GM12874 (cell line): ENCODE measurements at regions not wholly inside any gene's neighbourhood (a gene's known extent, or its start where the extent isn't known, plus 50 kb on each side); places are given as distances from the start of the nearest gene placed in this dataset.

ENCODE experiments used
- TF ChIP-seq, protein P1 (sequence below): IDR thresholded peaks from 2 replicates; pipeline ENCODE4 v1.5.1; 2011; ENCODE audit warnings: low read depth, mild to moderate bottlenecking, control low read depth, low read length, moderate library complexity; ENCODE audit not compliant: insufficient read depth

DNA sequence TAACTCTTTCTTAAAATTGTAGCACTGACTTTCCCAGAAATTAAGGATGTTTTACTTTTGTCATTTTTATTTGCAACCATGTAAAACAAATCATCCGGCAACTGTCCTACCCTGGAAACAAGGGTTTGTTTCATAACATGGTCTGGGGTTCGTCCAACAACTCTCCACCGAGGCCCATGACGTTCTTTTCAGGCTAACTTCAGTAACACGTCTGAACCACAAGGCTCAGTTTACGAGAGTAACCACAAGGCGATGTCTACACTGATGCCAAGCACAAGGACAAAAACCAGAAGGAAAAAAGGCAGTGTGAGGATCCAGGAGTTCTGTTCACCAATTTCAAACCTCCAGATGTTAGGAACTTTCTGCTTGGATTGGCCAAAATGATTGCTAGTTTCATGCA is 546.1 kb downstream of the NTRK3 start:
- TF ChIP-seq, protein P1, sequence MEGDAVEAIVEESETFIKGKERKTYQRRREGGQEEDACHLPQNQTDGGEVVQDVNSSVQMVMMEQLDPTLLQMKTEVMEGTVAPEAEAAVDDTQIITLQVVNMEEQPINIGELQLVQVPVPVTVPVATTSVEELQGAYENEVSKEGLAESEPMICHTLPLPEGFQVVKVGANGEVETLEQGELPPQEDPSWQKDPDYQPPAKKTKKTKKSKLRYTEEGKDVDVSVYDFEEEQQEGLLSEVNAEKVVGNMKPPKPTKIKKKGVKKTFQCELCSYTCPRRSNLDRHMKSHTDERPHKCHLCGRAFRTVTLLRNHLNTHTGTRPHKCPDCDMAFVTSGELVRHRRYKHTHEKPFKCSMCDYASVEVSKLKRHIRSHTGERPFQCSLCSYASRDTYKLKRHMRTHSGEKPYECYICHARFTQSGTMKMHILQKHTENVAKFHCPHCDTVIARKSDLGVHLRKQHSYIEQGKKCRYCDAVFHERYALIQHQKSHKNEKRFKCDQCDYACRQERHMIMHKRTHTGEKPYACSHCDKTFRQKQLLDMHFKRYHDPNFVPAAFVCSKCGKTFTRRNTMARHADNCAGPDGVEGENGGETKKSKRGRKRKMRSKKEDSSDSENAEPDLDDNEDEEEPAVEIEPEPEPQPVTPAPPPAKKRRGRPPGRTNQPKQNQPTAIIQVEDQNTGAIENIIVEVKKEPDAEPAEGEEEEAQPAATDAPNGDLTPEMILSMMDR = no peak

DNA sequence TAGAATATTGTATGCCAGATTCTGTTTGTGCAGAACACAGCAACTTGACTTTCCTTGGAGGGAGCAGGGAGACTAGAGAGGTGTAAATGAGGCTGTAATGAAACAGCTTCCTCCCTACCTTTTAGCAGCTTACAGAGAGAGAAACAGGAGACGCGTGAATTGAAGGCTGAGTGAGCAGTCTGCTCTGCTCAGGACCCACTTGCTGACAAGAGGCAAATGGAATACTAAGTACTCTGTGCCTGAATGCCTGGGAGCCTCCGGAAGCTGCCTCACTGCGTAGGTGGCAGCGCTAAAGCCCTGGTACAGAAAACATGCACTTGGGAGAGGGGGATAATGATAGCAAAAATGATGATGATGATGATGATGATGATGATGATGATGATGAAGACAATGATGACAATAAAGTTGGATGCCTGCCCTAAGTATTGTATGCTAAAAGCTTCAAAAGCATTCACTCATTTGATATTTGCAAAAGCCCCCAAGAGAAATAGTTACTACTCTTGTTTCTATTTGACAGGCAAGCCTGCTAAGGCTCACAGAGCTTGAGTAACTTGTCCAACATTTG is 548.9 kb downstream of the NTRK3 start:
- TF ChIP-seq, protein P1 = no peak

DNA sequence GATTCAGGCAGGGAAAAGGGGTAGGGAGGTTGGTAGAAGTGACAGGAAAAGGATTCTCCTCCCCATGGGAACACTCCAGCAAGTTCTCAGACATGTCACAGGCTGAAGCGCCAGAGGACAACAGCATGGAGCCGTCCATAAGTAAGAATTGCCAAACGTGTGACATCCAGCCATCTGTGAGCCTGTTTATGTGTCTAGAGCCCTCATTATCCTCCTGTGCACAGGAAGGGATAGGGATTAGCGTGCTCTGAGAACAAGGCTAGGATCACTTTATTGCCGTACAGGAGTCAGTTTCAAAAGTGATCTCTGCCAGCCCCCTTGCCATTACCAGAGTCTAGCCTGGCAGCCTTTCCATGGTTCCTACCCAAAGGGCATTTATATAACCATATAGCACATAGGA is 549.5 kb downstream of the NTRK3 start:
- TF ChIP-seq, protein P1 = no peak

DNA sequence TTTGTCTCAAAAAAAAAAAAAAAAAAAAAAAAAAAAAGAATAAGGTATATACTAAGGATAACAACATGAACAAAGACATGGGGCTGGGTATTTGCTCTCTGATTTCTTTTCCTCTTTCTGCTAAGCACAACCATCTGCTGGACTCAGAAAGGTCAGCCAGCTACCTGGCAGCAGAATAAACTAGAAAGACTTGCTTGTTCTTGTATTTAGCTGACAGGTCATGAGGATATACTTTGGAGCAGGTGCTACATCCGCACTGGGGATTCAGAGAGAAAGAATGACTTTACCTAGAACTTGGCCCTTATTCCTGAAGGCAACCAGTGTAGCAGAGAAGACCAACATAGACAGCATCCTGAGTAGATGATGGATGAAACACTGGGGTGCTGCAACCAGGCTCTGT is 550.5 kb downstream of the NTRK3 start:
- TF ChIP-seq, protein P1 = no peak

DNA sequence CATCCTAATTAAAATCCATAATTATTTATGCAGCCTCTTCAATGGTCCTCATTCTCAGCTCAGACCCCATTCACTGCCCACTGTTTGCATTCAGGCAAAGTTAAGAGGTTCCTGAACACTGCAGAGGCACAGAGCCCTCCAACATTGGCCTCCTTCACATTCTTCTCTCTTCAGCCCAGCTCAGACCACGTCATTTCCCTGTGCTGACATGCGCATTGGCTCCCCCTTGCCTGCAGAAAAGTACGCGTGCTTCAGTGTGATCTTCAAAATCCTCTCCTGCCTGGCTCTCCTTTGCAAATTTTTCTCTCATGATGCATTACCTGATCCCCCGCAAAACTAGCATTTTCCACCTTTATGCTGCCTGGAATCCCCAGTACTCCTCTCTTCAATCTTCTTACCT is 552.3 kb downstream of the NTRK3 start:
- TF ChIP-seq, protein P1 = no peak

DNA sequence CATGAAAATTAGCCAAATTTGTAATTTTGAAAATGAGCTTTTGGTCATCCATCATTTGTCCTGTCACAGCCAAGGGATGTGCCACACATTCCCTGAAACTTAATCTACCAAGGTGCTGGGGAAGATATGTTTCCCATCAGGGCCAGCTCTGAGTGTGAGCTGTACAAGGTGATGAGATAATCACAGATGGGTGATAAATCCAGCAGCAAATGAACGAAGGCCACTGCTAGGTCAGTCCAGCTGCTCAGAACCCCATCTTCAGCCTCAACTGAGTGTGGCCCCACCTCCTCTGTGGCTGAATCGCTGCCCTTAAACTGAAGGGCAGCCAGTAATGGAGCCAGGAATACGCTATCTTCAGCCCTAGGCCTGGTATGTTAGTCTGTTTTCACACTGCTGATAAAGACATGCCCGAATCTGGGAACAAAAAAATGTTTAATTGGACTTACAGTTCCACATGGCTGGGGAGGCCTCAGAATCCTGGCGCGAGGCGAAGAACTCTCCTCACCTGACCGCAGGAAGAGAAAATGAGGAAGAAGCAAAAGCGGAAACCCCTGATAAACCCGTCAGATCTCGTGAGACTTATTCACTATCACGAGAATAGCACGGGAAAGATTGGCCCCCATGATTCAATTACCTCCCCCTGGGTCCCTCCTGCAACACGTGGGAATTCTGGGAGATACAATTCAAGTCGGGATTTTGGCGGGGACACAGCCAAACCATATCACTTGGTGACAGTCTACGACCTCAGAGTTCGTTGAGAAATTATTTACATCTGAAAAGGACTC is 553.0 kb downstream of the NTRK3 start:
- TF ChIP-seq, protein P1 = no peak

DNA sequence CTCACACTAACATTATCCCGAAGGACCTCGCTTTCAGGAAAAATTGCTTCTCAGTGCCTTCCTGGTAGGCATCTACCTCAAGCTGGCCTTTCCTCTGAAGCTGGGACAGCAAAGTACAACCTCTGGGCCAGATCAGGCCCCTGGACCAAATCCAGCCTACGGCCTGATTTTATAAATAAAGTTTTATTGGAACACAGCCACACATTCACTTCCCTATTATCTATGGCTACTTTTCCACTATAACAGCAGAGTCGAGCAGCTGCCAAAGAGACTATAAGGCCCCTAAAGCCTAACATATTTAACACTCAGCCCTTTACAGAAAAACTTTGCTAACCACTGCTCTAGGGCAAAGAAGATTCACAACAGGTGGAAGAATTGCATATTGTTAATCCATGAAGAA is 554.3 kb downstream of the NTRK3 start:
- TF ChIP-seq, protein P1 = no peak
